Progenitor cell of endocrine pancreas (in vitro differentiated cells): ENCODE measurements at regions not wholly inside any gene's neighbourhood (a gene's known extent, or its start where the extent isn't known, plus 50 kb on each side); places are given as distances from the start of the nearest gene placed in this dataset.

ENCODE experiments used
- DNase-seq: peaks from one replicate; pipeline ENCODE4 v3.0.0; 2021; ENCODE audit warnings: low spot score; ENCODE audit not compliant: unreplicated experiment
- H3K27ac Mint-ChIP-seq: 2 replicates; pipeline ENCODE4 v1.8.0; 2021; ENCODE audit warnings: mild to moderate bottlenecking, moderate library complexity, mixed read lengths
- H3K27me3 Mint-ChIP-seq: 2 replicates; pipeline ENCODE4 v1.8.0; 2021; ENCODE audit warnings: mixed read lengths
- H3K36me3 Mint-ChIP-seq: 2 replicates; pipeline ENCODE4 v1.8.0; 2022; ENCODE audit warnings: mixed read lengths; ENCODE audit not compliant: insufficient read depth
- H3K4me1 Mint-ChIP-seq: 2 replicates; pipeline ENCODE4 v1.8.0; 2021; ENCODE audit warnings: low read depth, mixed read lengths
- H3K4me3 Mint-ChIP-seq: 2 replicates; pipeline ENCODE4 v1.8.0; 2021; ENCODE audit warnings: low read depth, mild to moderate bottlenecking, moderate library complexity, mixed read lengths
- H3K9me3 Mint-ChIP-seq: 2 replicates; pipeline ENCODE4 v1.8.0; 2021; ENCODE audit warnings: low read depth, mixed read lengths
- CTCF ChIP-seq: fragments of 200-600 bp; sonication (generic); IDR thresholded peaks from one replicate; pipeline ENCODE4 v1.5.0; 2021; ENCODE audit warnings: antibody characterized with exemption, mild to moderate bottlenecking; ENCODE audit not compliant: unreplicated experiment

GRCh38 chr20:43376831-43377230 is 80.9 kb upstream of the SRSF6 start:
- Mint-ChIP-seq H3K9me3 (no peaks in the 10 kb centered on the region), H3K27me3 (peaks cover 3% of the 10 kb centered on the region), H3K36me3 (no peaks in the 10 kb centered on the region), H3K4me1 (no peaks in the 10 kb centered on the region), H3K27ac (no peak overlapping the region), H3K4me3 (no peak overlapping the region)
- TF ChIP-seq CTCF, result no peak
- no peak for DNase-seq

GRCh38 chr20:43375591-43375990 is 82.1 kb upstream of the SRSF6 start:
- H3K4me3 Mint-ChIP-seq, result no peak overlapping the region
- no peak for DNase-seq
- H3K9me3 Mint-ChIP-seq, result no peaks in the 10 kb centered on the region
- no peaks in the 10 kb centered on the region for H3K36me3 Mint-ChIP-seq
- no peak overlapping the region for H3K27ac Mint-ChIP-seq
- H3K4me1 Mint-ChIP-seq, result no peaks in the 10 kb centered on the region
- TF ChIP-seq CTCF, result no peak
- H3K27me3 Mint-ChIP-seq, result peaks cover 3% of the 10 kb centered on the region

- DNase-seq, result no peak
- Mint-ChIP-seq H3K36me3 (no peaks in the 10 kb centered on the region), H3K27ac (no peak overlapping the region), H3K4me3 (no peak overlapping the region), H3K27me3 (peaks cover 6% of the 10 kb centered on the region), H3K9me3 (no peaks in the 10 kb centered on the region), H3K4me1 (no peaks in the 10 kb centered on the region)
- no peak for TF ChIP-seq CTCF
Measured at GRCh38 chr20:43372051-43372450, 85.6 kb upstream of the SRSF6 start.

GRCh38 chr20:43365691-43366090 is 92.0 kb upstream of the SRSF6 start:
- H3K27ac Mint-ChIP-seq, result no peak overlapping the region
- H3K4me1 Mint-ChIP-seq, result no peaks in the 10 kb centered on the region
- DNase-seq, result no peak
- peaks cover 22% of the 10 kb centered on the region for H3K27me3 Mint-ChIP-seq
- TF ChIP-seq CTCF, result no peak
- H3K4me3 Mint-ChIP-seq, result no peak overlapping the region
- no peaks in the 10 kb centered on the region for H3K9me3 Mint-ChIP-seq
- H3K36me3 Mint-ChIP-seq, result no peaks in the 10 kb centered on the region

- no peak overlapping the region for H3K4me3 Mint-ChIP-seq
- H3K36me3 Mint-ChIP-seq, result no peaks in the 10 kb centered on the region
- no peak overlapping the region for H3K27ac Mint-ChIP-seq
- no peaks in the 10 kb centered on the region for H3K9me3 Mint-ChIP-seq
- H3K4me1 Mint-ChIP-seq, result no peaks in the 10 kb centered on the region
- no peak for TF ChIP-seq CTCF
- no peak for DNase-seq
- H3K27me3 Mint-ChIP-seq, result peaks cover 22% of the 10 kb centered on the region
Measured at GRCh38 chr20:43364001-43364400, 93.7 kb upstream of the SRSF6 start.
